HG03460 (cell line): ENCODE measurements at regions not wholly inside any gene's neighbourhood (a gene's known extent, or its start where the extent isn't known, plus 50 kb on each side); places are given as distances from the start of the nearest gene placed in this dataset.
A peak's percentile ranks its signal among the peaks of the same experiment; 100 is the strongest.

ENCODE experiments used
- ATAC-seq: cut with Tn5 transposase; IDR thresholded peaks from one replicate; pipeline ENCODE4 v1.9.1; 2021; ENCODE audit not compliant: unreplicated experiment

GRCh38 chr3:99016452-99016851 is 115.0 kb upstream of the DCBLD2 start:
- ATAC-seq, result no peak

GRCh38 chr3:99013777-99014315 is 112.4 kb upstream of the DCBLD2 start:
- ATAC-seq, result no peak

- no peak for ATAC-seq
Measured at GRCh38 chr3:99013077-99013476, 111.6 kb upstream of the DCBLD2 start.

GRCh38 chr3:99012051-99012450 is 110.6 kb upstream of the DCBLD2 start:
- ATAC-seq, result peak; percentile 96

- ATAC-seq, result no peak
Measured at GRCh38 chr3:99009851-99010250, 108.4 kb upstream of the DCBLD2 start.

GRCh38 chr3:99006686-99007085 is 105.2 kb upstream of the DCBLD2 start:
- ATAC-seq, result no peak

- no peak for ATAC-seq
Measured at GRCh38 chr3:98999675-99000074, 98.2 kb upstream of the DCBLD2 start.

- no peak for ATAC-seq
Measured at GRCh38 chr3:98994128-98994762, 92.8 kb upstream of the DCBLD2 start.

GRCh38 chr3:98991393-98991792 is 89.9 kb upstream of the DCBLD2 start:
- no peak for ATAC-seq

GRCh38 chr3:98990657-98991056 is 89.2 kb upstream of the DCBLD2 start:
- ATAC-seq, result no peak

- no peak for ATAC-seq
Measured at GRCh38 chr3:98986073-98986472, 84.6 kb upstream of the DCBLD2 start.

GRCh38 chr3:98985431-98985830 is 83.9 kb upstream of the DCBLD2 start:
- no peak for ATAC-seq

- no peak for ATAC-seq
Measured at GRCh38 chr3:98984024-98984423, 82.5 kb upstream of the DCBLD2 start.

- no peak for ATAC-seq
Measured at GRCh38 chr3:98982351-98982750, 80.9 kb upstream of the DCBLD2 start.

GRCh38 chr3:98980915-98981596 is 79.6 kb upstream of the DCBLD2 start:
- ATAC-seq, result peak; percentile 93

- ATAC-seq, result no peak
Measured at GRCh38 chr3:98979296-98979695, 77.8 kb upstream of the DCBLD2 start.

GRCh38 chr3:98978068-98978811 is 76.7 kb upstream of the DCBLD2 start:
- ATAC-seq, result no peak

- peak; percentile 42 for ATAC-seq
Measured at GRCh38 chr3:98977520-98977919, 76.0 kb upstream of the DCBLD2 start.

GRCh38 chr3:98974442-98974841 is 72.9 kb upstream of the DCBLD2 start:
- ATAC-seq, result no peak

- no peak for ATAC-seq
Measured at GRCh38 chr3:98972720-98973119, 71.2 kb upstream of the DCBLD2 start.

GRCh38 chr3:98972155-98972554 is 70.7 kb upstream of the DCBLD2 start:
- ATAC-seq, result no peak

- no peak for ATAC-seq
Measured at GRCh38 chr3:98971169-98971681, 69.7 kb upstream of the DCBLD2 start.
